ENCODE measurements at regions not wholly inside any gene's neighbourhood (a gene's known extent, or its start where the extent isn't known, plus 50 kb on each side); places are given as distances from the start of the nearest gene placed in this dataset.

DNA sequence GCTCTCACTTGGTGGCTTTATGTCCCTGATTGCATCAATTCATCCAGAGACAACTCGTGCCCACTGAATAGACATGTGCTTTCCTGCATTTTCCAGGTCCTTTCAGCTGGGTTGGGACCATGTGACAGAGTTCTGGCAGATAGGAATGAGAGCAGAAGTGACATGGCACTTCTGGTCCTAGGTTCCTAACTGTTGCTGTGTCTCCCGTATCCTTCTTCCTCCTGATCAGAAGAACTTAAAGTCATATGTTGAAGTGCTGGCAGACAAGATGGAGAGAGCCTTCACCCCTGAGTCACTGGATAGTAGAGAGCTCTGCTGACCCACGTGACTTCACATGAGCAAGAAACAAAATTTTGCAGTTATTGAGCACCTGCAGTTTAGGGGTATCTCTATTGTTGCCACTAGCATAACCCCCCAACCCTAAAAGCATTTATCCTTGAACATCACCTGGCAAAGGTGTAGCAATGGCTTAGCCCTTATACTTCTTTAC is 80.0 kb downstream of the NREP start:
- TF ChIP-seq ZBTB33 (IDR thresholded peaks at IDR 0.05): no peak
- TF ChIP-seq, protein P1, sequence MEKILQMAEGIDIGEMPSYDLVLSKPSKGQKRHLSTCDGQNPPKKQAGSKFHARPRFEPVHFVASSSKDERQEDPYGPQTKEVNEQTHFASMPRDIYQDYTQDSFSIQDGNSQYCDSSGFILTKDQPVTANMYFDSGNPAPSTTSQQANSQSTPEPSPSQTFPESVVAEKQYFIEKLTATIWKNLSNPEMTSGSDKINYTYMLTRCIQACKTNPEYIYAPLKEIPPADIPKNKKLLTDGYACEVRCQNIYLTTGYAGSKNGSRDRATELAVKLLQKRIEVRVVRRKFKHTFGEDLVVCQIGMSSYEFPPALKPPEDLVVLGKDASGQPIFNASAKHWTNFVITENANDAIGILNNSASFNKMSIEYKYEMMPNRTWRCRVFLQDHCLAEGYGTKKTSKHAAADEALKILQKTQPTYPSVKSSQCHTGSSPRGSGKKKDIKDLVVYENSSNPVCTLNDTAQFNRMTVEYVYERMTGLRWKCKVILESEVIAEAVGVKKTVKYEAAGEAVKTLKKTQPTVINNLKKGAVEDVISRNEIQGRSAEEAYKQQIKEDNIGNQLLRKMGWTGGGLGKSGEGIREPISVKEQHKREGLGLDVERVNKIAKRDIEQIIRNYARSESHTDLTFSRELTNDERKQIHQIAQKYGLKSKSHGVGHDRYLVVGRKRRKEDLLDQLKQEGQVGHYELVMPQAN (conservative IDR thresholded peaks at IDR 0.05): no peak
- no peak for TF ChIP-seq SREBF1 (IDR thresholded peaks at IDR 0.05; ENCODE audit: low read length)
- no peak for TF ChIP-seq ZNF207 (IDR thresholded peaks at IDR 0.05; ENCODE audit: borderline replicate concordance)
- TF ChIP-seq IRF4 (IDR thresholded peaks at IDR 0.05; ENCODE audit: low read depth, low read length): no peak
- TF ChIP-seq KDM1A (IDR thresholded peaks at IDR 0.05; ENCODE audit: borderline replicate concordance): no peak
- TF ChIP-seq CBX3 (IDR thresholded peaks at IDR 0.05; ENCODE audit: borderline replicate concordance, low read depth): no peak
- 31% methylated on average over 3 of the region's 3 CpGs for WGBS (ENCODE audit: insufficient coverage, insufficient replicate concordance, low lambda C conversion rate, missing lambda C conversion rate)
- H3K27ac ChIP-seq (ENCODE audit: control insufficient read depth, insufficient read depth): no peak overlapping the region
- H3K9ac ChIP-seq (ENCODE audit: control insufficient read depth, insufficient read depth, low read length): no peak overlapping the region
- no peaks in the 10 kb centered on the region for H4K20me1 ChIP-seq (ENCODE audit: control insufficient read depth, insufficient read depth)
- BruUV-seq (replicated peaks): no TSS peak
- H3K27me3 ChIP-seq (replicated peaks in 1 of 2; ENCODE audit: control insufficient read depth in 2 of 2, insufficient read depth in 2 of 2, low read length in 1 of 2): no peaks in the 10 kb centered on the region; a peak in 1 of 4 replicates
- DNase-seq (ENCODE audit: low read depth, low spot score): no peak
- CTCF ChIA-PET: no interaction called here
- no peaks in the 10 kb centered on the region for H3K36me3 ChIP-seq (ENCODE audit: control insufficient read depth in 2 of 2, insufficient read depth in 2 of 2, low read length in 1 of 2)
- no peak overlapping the region for H3K4me3 ChIP-seq
- H3K4me2 ChIP-seq (ENCODE audit: control insufficient read depth, insufficient read depth): no peak overlapping the region
- no peaks in the 10 kb centered on the region for H3K4me1 ChIP-seq (ENCODE audit: control insufficient read depth, insufficient read depth, low read length)
- RAD21 ChIA-PET (ENCODE audit: unreplicated experiment): no interaction called here
- H3K9me3 ChIP-seq (replicated peaks; ENCODE audit: control insufficient read depth, insufficient read depth, low read length): no peaks in the 10 kb centered on the region
- in situ Hi-C loops (cut with MboI): no loop called here
- SMC1A ChIA-PET (ENCODE audit: uncharacterized antibody, unreplicated experiment): no interaction called here
- ATAC-seq: no peak
- FAIRE-seq: no peak
- intact Hi-C loops (cut with micrococcal nuclease; ENCODE audit: unreplicated experiment): loop anchor here (10.0 kb wide), 1 partner anchor 248 kb away; no protein-coding TSS in a partner anchor
- no peak overlapping the region for H2AFZ ChIP-seq (ENCODE audit: control insufficient read depth, low read depth, low read length)
- no peaks in the 10 kb centered on the region for H3K79me2 ChIP-seq (ENCODE audit: control insufficient read depth, insufficient read depth, low read length)
- POLR2A ChIA-PET: no interaction called here
